Uterus (tissue), 3 donors: ENCODE measurements at regions not wholly inside any gene's neighbourhood (a gene's known extent, or its start where the extent isn't known, plus 50 kb on each side); places are given as distances from the start of the nearest gene placed in this dataset.
A peak's percentile ranks its signal among the peaks of the same experiment; 100 is the strongest.

ENCODE experiments used
- DNase-seq, 2 donors: peaks; one replicate each; pipeline ENCODE4 v3.0.0-alpha.2; 2019 to 2020
- H3K27ac ChIP-seq, 2 donors: fragments of 200-600 bp; sonication (generic); 1 replicate in 1 of 2; 2 replicates in 1 of 2; pipeline ENCODE4 v1.5.1; 2016 to 2018
- H3K27me3 ChIP-seq, 2 donors: fragments of 200-600 bp; sonication (generic); one replicate each; pipeline ENCODE4 v1.5.1; 2018 to 2019; ENCODE audit warnings: control low read depth in 1 of 2
- H3K36me3 ChIP-seq, 2 donors: fragments of 200-600 bp; sonication (generic); one replicate each; pipeline ENCODE4 v1.5.1; 2019; ENCODE audit warnings: control low read depth in 1 of 2
- H3K4me1 ChIP-seq, 2 donors: fragments of 200-600 bp; sonication (generic); one replicate each; pipeline ENCODE4 v1.5.1; 2018 to 2019; ENCODE audit warnings: control low read depth in 1 of 2
- H3K4me3 ChIP-seq, 2 donors: fragments of 200-600 bp; sonication (generic); 1 replicate in 1 of 2; 2 replicates in 1 of 2; pipeline ENCODE4 v1.5.1; 2018 to 2019; ENCODE audit warnings: mild to moderate bottlenecking in 1 of 2
- H3K9me3 ChIP-seq, 2 donors: fragments of 200-600 bp; sonication (generic); one replicate each; pipeline ENCODE4 v1.5.1; 2019; ENCODE audit warnings: control low read depth in 1 of 2
- POLR2A ChIP-seq, 2 donors: fragments of 450-650 bp; IDR thresholded peaks; one replicate each; pipeline ENCODE4 v1.6.1; 2016; ENCODE audit warnings: antibody characterized with exemption in 2 of 2, mild to moderate bottlenecking in 1 of 2, moderate library complexity in 1 of 2
- intact Hi-C: fragments of 100-400 bp; cut with DNase I; formaldehyde crosslinking; loops from one replicate; pipeline ENCODE4 v1.15.1; 2023; ENCODE audit warnings: low total_unique reads
- TF ChIP-seq, protein P1 (sequence below), 4 experiments: fragments of 200-600 bp in 2 of 4; fragments of 450-650 bp in 2 of 4; sonication (generic) in 2 of 4; IDR thresholded peaks; one replicate each; pipeline ENCODE4 v1.5.1; 2016 to 2019; ENCODE audit warnings: antibody characterized with exemption in 4 of 4, mild to moderate bottlenecking in 2 of 4, moderate library complexity in 1 of 4
- donor health status: DM: yes; HTN: yes; CAD: no.

DNA sequence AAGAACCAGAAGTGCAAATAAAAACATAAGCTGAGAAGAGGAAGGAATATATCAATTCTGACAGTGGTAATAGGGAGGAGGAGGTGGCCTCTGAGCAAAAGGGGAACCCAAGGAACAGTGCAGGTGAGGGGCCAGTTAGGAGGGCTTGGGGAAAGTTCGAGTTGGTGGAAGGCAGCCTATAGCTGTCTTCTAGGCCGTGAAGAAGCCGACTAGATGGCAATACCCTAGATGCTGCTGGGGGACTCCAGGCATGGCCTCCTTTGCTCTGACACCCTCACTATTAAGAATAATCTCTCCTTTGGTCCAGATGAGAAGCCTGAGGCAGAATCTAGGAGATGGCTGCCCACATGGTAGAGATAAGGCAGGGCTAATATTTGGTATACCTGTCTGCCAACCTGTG is 351.1 kb upstream of the PLXNA2 start:
- H3K36me3 ChIP-seq, result no peaks in the 10 kb centered on the region
- DNase-seq, result no peak
- no peak for TF ChIP-seq POLR2A (IDR thresholded peaks at IDR 0.05)
- TF ChIP-seq, protein P1, sequence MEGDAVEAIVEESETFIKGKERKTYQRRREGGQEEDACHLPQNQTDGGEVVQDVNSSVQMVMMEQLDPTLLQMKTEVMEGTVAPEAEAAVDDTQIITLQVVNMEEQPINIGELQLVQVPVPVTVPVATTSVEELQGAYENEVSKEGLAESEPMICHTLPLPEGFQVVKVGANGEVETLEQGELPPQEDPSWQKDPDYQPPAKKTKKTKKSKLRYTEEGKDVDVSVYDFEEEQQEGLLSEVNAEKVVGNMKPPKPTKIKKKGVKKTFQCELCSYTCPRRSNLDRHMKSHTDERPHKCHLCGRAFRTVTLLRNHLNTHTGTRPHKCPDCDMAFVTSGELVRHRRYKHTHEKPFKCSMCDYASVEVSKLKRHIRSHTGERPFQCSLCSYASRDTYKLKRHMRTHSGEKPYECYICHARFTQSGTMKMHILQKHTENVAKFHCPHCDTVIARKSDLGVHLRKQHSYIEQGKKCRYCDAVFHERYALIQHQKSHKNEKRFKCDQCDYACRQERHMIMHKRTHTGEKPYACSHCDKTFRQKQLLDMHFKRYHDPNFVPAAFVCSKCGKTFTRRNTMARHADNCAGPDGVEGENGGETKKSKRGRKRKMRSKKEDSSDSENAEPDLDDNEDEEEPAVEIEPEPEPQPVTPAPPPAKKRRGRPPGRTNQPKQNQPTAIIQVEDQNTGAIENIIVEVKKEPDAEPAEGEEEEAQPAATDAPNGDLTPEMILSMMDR (IDR thresholded peaks at IDR 0.05), result no peak
- no peaks in the 10 kb centered on the region for H3K27me3 ChIP-seq
- H3K4me3 ChIP-seq, result no peak overlapping the region
- no peaks in the 10 kb centered on the region for H3K9me3 ChIP-seq
- intact Hi-C loops, result no loop called here
- H3K27ac ChIP-seq, result no peak overlapping the region
- no peaks in the 10 kb centered on the region for H3K4me1 ChIP-seq

GRCh38 chr1:208595745-208596144 is 351.6 kb upstream of the PLXNA2 start:
- TF ChIP-seq, protein P1 (IDR thresholded peaks at IDR 0.05), result no peak
- TF ChIP-seq POLR2A (IDR thresholded peaks at IDR 0.05), result no peak
- no peak overlapping the region for H3K27ac ChIP-seq
- DNase-seq, result peak; percentile 18 to 21
- no peaks in the 10 kb centered on the region for H3K4me1 ChIP-seq
- H3K4me3 ChIP-seq, result no peak overlapping the region
- H3K9me3 ChIP-seq, result no peaks in the 10 kb centered on the region
- intact Hi-C loops, result no loop called here
- H3K27me3 ChIP-seq, result no peaks in the 10 kb centered on the region
- no peaks in the 10 kb centered on the region for H3K36me3 ChIP-seq

DNA sequence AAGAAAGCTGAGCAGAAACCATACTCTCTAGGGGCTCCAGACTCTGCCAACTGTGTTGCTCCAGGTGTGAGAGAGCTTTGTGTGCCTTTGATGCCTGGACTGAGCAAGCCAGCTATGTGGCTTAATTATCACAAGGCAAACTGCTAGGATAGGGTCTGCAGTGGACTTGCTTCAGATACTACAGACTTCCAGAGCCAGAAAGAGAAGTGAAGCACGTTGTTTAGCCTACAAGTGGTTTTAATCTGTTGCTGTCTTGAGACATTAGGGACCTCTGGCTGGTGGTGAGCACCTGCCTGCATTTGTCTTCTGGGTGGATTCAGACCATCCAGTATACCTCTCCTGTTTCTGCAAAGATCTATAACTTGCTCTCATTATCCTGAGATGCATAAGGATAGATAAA is 353.4 kb upstream of the PLXNA2 start:
- H3K27me3 ChIP-seq, result no peaks in the 10 kb centered on the region
- no peak for TF ChIP-seq POLR2A (IDR thresholded peaks at IDR 0.05)
- TF ChIP-seq, protein P1 (IDR thresholded peaks at IDR 0.05), result no peak
- no peaks in the 10 kb centered on the region for H3K36me3 ChIP-seq
- intact Hi-C loops, result no loop called here
- H3K27ac ChIP-seq, result no peak overlapping the region
- no peaks in the 10 kb centered on the region for H3K4me1 ChIP-seq
- no peak for DNase-seq
- no peaks in the 10 kb centered on the region for H3K9me3 ChIP-seq
- no peak overlapping the region for H3K4me3 ChIP-seq

DNA sequence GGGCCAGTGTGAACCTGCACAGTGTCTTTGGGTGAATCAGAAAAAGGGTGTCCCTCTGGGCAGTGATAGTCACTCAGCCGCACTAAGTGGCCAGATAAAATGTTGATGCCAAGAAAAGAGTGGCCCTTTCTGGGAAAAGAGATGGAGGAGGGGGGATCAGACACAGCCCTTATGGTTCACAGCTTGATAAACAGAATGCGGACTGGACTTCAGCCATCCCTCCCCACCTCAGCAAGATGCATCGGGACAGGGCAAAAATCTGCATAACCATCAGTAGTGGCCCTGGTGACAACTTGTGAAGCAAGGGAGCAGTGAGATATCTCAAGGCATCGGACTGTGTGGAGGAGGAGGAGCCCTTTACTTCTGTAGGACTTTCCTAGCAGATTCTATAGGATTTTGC is 353.8 kb upstream of the PLXNA2 start:
- Histone ChIP-seq H3K27ac (no peak overlapping the region), H3K27me3 (no peaks in the 10 kb centered on the region), H3K36me3 (no peaks in the 10 kb centered on the region), H3K4me3 (no peak overlapping the region), H3K4me1 (no peaks in the 10 kb centered on the region), H3K9me3 (no peaks in the 10 kb centered on the region)
- TF ChIP-seq POLR2A (IDR thresholded peaks at IDR 0.05), result no peak
- TF ChIP-seq, protein P1 (IDR thresholded peaks at IDR 0.05), result no peak
- DNase-seq, result no peak
- intact Hi-C loops, result no loop called here

DNA sequence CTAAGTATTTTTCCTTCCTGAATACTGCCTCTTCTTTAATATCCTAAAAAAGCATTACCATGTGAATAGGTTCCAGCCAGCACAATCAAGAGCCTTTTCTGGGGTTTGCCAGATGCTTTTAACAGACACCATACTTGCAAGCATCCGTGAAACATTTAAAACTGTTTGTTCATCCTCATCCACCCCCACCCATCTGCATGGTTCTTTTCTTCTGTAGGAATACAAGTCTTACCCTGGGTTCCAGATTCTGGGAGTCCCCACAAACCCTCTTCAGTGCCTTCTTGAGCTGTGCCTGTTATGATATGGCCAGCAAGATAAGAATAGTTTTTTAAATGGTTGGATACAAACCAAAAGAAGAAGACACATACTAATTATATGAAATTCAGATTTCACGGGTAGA is 354.9 kb upstream of the PLXNA2 start:
- Histone ChIP-seq H3K9me3 (no peaks in the 10 kb centered on the region), H3K4me3 (no peak overlapping the region), H3K27ac (no peak overlapping the region), H3K4me1 (no peaks in the 10 kb centered on the region), H3K27me3 (no peaks in the 10 kb centered on the region), H3K36me3 (no peaks in the 10 kb centered on the region)
- DNase-seq, result no peak
- no peak for TF ChIP-seq POLR2A (IDR thresholded peaks at IDR 0.05)
- TF ChIP-seq, protein P1 (IDR thresholded peaks at IDR 0.05), result no peak
- intact Hi-C loops, result no loop called here
